Testis (tissue), 2 donors: ENCODE measurements at regions not wholly inside any gene's neighbourhood (a gene's known extent, or its start where the extent isn't known, plus 50 kb on each side); places are given as distances from the start of the nearest gene placed in this dataset.

Experiments
- POLR2A ChIP-seq: fragments of 450-650 bp; IDR thresholded peaks from one replicate; pipeline ENCODE4 v1.6.1; 2017; ENCODE audit warnings: antibody characterized with exemption, mild to moderate bottlenecking, moderate library complexity
- TF ChIP-seq, protein P1 (sequence below), 3 experiments: fragments of 450-650 bp in 2 of 3; fragments of 200-600 bp in 1 of 3; sonication (generic) in 1 of 3; IDR thresholded peaks; one replicate each; pipeline ENCODE4 v1.5.1; 2016 to 2019; ENCODE audit warnings: antibody characterized with exemption in 3 of 3, mild to moderate bottlenecking in 2 of 3, moderate library complexity in 1 of 3

DNA sequence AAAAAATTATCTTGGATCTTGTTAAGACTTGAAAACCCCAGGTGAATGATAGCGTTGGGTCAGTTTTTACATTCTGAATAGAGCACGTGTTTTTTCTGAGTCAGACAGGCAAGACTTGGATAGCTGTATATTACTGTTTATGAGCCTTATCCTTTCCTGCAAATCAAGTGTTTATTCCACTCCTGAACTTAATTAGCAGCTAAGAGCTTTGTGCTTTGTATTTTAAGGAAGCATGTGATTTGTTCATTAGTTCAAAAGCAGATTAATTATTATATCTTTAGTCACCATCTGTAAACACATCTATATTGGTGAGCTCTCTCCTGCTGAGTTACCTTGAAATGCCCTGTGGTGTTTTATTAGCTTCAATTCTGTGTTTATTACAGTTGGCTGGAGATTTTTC is 98.6 kb upstream of the PRPS1L1 start:
- TF ChIP-seq, protein P1, sequence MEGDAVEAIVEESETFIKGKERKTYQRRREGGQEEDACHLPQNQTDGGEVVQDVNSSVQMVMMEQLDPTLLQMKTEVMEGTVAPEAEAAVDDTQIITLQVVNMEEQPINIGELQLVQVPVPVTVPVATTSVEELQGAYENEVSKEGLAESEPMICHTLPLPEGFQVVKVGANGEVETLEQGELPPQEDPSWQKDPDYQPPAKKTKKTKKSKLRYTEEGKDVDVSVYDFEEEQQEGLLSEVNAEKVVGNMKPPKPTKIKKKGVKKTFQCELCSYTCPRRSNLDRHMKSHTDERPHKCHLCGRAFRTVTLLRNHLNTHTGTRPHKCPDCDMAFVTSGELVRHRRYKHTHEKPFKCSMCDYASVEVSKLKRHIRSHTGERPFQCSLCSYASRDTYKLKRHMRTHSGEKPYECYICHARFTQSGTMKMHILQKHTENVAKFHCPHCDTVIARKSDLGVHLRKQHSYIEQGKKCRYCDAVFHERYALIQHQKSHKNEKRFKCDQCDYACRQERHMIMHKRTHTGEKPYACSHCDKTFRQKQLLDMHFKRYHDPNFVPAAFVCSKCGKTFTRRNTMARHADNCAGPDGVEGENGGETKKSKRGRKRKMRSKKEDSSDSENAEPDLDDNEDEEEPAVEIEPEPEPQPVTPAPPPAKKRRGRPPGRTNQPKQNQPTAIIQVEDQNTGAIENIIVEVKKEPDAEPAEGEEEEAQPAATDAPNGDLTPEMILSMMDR (IDR thresholded peaks at IDR 0.05) = no peak
- no peak for TF ChIP-seq POLR2A
